ENCODE measurements at regions not wholly inside any gene's neighbourhood (a gene's known extent, or its start where the extent isn't known, plus 50 kb on each side); places are given as distances from the start of the nearest gene placed in this dataset.

DNA sequence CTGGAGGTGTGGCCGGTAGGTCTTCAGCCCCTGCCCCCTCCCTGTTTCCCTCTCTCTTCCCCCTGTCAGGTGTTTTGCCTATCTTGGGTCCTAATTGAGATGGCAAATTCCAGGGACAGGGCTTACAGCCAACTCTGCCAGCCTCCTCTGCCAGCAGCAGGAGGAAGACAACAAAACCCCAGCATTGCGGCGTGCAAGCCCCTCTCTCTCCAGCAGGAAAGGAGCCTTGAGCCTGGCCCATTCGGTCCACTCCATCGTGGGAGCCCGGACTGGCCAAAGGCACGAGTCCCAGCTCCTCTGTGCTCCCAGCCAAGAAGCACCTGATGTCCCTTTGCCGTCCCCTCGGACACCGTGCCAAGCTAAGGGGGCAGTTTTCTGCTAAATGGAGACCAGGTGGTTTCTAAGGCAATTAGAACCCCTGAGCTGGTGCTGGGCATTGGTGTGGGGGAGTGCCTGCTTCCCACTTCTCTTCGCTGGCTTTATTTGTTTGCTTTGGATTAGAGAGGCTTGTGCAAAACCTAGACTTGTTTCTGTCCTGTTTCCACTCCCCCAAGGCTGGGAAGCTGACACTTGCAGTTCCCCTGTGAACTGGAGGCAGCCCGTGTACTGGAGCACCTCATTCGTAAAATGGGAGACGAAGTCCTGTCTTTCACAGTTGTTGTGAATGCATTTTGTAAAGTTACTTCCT, 57.1 kb upstream of the LHX5 start:
- no peak for DNase-seq (ENCODE audit: insufficient read length, low spot score)
- FAIRE-seq, result no peak

GRCh38 chr12:113525066-113525465, 53.4 kb upstream of the LHX5 start:
- DNase-seq (ENCODE audit: insufficient read length, low spot score) (no peak), FAIRE-seq (no peak)

- no peak for FAIRE-seq
These were observed 52.8 kb upstream of the LHX5 start for GRCh38 chr12:113524495-113524894.

GRCh38 chr12:113521708-113522107, 50.0 kb upstream of the LHX5 start:
- FAIRE-seq (no peak), DNase-seq (ENCODE audit: insufficient read length, low spot score) (no peak)

More at GRCh38 chr12:113524495-113524894, 52.8 kb upstream of the LHX5 start:
- no peak for DNase-seq (ENCODE audit: insufficient read length, low spot score)
